CD4-positive, alpha-beta T cell treated with Interleukin-6 at 100 ng/mL for 8 hours (primary cell): ENCODE measurements at regions not wholly inside any gene's neighbourhood (a gene's known extent, or its start where the extent isn't known, plus 50 kb on each side); places are given as distances from the start of the nearest gene placed in this dataset.

Experiments
- DNase-seq: peaks from one replicate; pipeline ENCODE4 v3.0.0-alpha.2; 2020; ENCODE audit warnings: mixed read lengths, low spot score

GRCh38 chr11:37512156-37512780 lies 914.2 kb upstream of the RAG2 start:
- no peak for DNase-seq

GRCh38 chr11:37511425-37511933 lies 913.4 kb upstream of the RAG2 start:
- no peak for DNase-seq

- DNase-seq = no peak
These were observed 911.5 kb upstream of the RAG2 start for GRCh38 chr11:37509506-37509905.

GRCh38 chr11:37506531-37506930 lies 908.5 kb upstream of the RAG2 start:
- no peak for DNase-seq

- no peak for DNase-seq
These were observed 907.4 kb upstream of the RAG2 start for GRCh38 chr11:37505406-37505805.

- DNase-seq = no peak
These were observed 906.9 kb upstream of the RAG2 start for GRCh38 chr11:37504921-37505320.

GRCh38 chr11:37504060-37504611 lies 906.1 kb upstream of the RAG2 start:
- DNase-seq = no peak

- no peak for DNase-seq
These were observed 905.5 kb upstream of the RAG2 start for GRCh38 chr11:37503411-37504059.

GRCh38 chr11:37502202-37502601 lies 904.2 kb upstream of the RAG2 start:
- no peak for DNase-seq

- DNase-seq = no peak
These were observed 902.4 kb upstream of the RAG2 start for GRCh38 chr11:37500425-37500824.

- no peak for DNase-seq
These were observed 899.3 kb upstream of the RAG2 start for GRCh38 chr11:37497326-37497725.

GRCh38 chr11:37496201-37496600 lies 898.2 kb upstream of the RAG2 start:
- no peak for DNase-seq

- DNase-seq = no peak
These were observed 886.3 kb upstream of the RAG2 start for GRCh38 chr11:37484298-37484697.

- no peak for DNase-seq
These were observed 885.7 kb upstream of the RAG2 start for GRCh38 chr11:37483761-37484160.

- DNase-seq = no peak
These were observed 876.9 kb upstream of the RAG2 start for GRCh38 chr11:37474889-37475288.

GRCh38 chr11:37468344-37468743 lies 870.3 kb upstream of the RAG2 start:
- no peak for DNase-seq

GRCh38 chr11:37465221-37465620 lies 867.2 kb upstream of the RAG2 start:
- no peak for DNase-seq

- no peak for DNase-seq
These were observed 861.4 kb upstream of the RAG2 start for GRCh38 chr11:37459456-37459855.

GRCh38 chr11:37456746-37457145 lies 858.7 kb upstream of the RAG2 start:
- no peak for DNase-seq

- no peak for DNase-seq
These were observed 853.9 kb upstream of the RAG2 start for GRCh38 chr11:37451903-37452302.

GRCh38 chr11:37450613-37451012 lies 852.6 kb upstream of the RAG2 start:
- no peak for DNase-seq

GRCh38 chr11:37449146-37449545 lies 851.1 kb upstream of the RAG2 start:
- no peak for DNase-seq

GRCh38 chr11:37442576-37442975 lies 844.5 kb upstream of the RAG2 start:
- DNase-seq = no peak
